ENCODE measurements at regions not wholly inside any gene's neighbourhood (a gene's known extent, or its start where the extent isn't known, plus 50 kb on each side); places are given as distances from the start of the nearest gene placed in this dataset.

- H3K79me2 ChIP-seq (ENCODE audit: control insufficient read depth, insufficient read depth, low read length), result no peaks in the 10 kb centered on the region
- FAIRE-seq, result no peak
- no peak for DNase-seq (ENCODE audit: low read depth, low spot score)
- no peaks in the 10 kb centered on the region for H3K36me3 ChIP-seq (ENCODE audit: control insufficient read depth in 2 of 2, extremely low read depth in 1 of 2, insufficient read depth in 2 of 2, low read length in 2 of 2)
- no peaks in the 10 kb centered on the region for H3K9me3 ChIP-seq (replicated peaks; ENCODE audit: control insufficient read depth, insufficient read depth, low read length)
- no peak overlapping the region for H3K4me2 ChIP-seq (ENCODE audit: insufficient read depth, low read length)
- H4K20me1 ChIP-seq (replicated peaks; ENCODE audit: control insufficient read depth, extremely low read depth, insufficient read depth, low read length), result no peaks in the 10 kb centered on the region
- no peak overlapping the region for H3K9ac ChIP-seq (replicated peaks; ENCODE audit: extremely low read depth, insufficient read depth, low read length)
- H3K4me3 ChIP-seq (replicated peaks in 1 of 3; ENCODE audit: insufficient read depth in 1 of 3, low read depth in 1 of 3, low read length in 3 of 3), result no peak overlapping the region
- H3K4me1 ChIP-seq (ENCODE audit: control insufficient read depth, extremely low read depth, insufficient read depth, low read length), result no peaks in the 10 kb centered on the region
- H2AFZ ChIP-seq (ENCODE audit: low read depth, low read length), result no peak overlapping the region
- H3K27me3 ChIP-seq (ENCODE audit: control insufficient read depth in 2 of 2, insufficient read depth in 2 of 2, low read length in 2 of 2), result no peaks in the 10 kb centered on the region
- POLR2A ChIA-PET, result no interaction called here
- CTCF ChIA-PET, result interaction anchor here (0.9 kb wide), 1 partner anchor 10 kb away, joined by 3 read pairs; no protein-coding TSS in a partner anchor
- no peaks in the 10 kb centered on the region for H3K9me1 ChIP-seq (replicated peaks; ENCODE audit: control insufficient read depth, extremely low read depth, insufficient read depth, low read length)
- TF ChIP-seq, protein P1, sequence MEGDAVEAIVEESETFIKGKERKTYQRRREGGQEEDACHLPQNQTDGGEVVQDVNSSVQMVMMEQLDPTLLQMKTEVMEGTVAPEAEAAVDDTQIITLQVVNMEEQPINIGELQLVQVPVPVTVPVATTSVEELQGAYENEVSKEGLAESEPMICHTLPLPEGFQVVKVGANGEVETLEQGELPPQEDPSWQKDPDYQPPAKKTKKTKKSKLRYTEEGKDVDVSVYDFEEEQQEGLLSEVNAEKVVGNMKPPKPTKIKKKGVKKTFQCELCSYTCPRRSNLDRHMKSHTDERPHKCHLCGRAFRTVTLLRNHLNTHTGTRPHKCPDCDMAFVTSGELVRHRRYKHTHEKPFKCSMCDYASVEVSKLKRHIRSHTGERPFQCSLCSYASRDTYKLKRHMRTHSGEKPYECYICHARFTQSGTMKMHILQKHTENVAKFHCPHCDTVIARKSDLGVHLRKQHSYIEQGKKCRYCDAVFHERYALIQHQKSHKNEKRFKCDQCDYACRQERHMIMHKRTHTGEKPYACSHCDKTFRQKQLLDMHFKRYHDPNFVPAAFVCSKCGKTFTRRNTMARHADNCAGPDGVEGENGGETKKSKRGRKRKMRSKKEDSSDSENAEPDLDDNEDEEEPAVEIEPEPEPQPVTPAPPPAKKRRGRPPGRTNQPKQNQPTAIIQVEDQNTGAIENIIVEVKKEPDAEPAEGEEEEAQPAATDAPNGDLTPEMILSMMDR (IDR thresholded peaks at IDR 0.05; ENCODE audit: extremely low read depth in 1 of 2, insufficient read depth in 1 of 2, low read depth in 1 of 2, low read length in 2 of 2), result no peak
- TF ChIP-seq MYC (IDR thresholded peaks at IDR 0.05; ENCODE audit: low read depth, low read length) (no peak), EZH2 (IDR thresholded peaks at IDR 0.05; ENCODE audit: borderline replicate concordance, low read depth, low read length, severe bottlenecking) (no peak), POLR2A (IDR thresholded peaks at IDR 0.05; ENCODE audit: low read depth, low read length) (no peak), POLR2AphosphoS5 (IDR thresholded peaks at IDR 0.05; ENCODE audit: insufficient read depth, low read depth, low read length) (no peak), GATA2 (IDR thresholded peaks at IDR 0.05; ENCODE audit: insufficient read depth, insufficient read length, low read depth, low read length) (no peak), MAX (IDR thresholded peaks at IDR 0.05; ENCODE audit: insufficient read depth, insufficient read length) (no peak), JUN (IDR thresholded peaks at IDR 0.05; ENCODE audit: borderline replicate concordance, insufficient read depth, insufficient read length, low read depth) (no peak), FOS (IDR thresholded peaks at IDR 0.05; ENCODE audit: borderline replicate concordance, insufficient read depth, low read length) (no peak)
- intact Hi-C loops (cut with micrococcal nuclease) (loop anchor here (10.0 kb wide), 1 partner anchor 115 kb away; no protein-coding TSS in a partner anchor), dilution Hi-C loops (cut with MboI; ENCODE audit: extremely low pct_ligation_motif_present, low sequenced_read_pairs) (no loop called here)
- BruUV-seq (replicated peaks), result no TSS peak
- no peak overlapping the region for H3K27ac ChIP-seq (ENCODE audit: insufficient read depth, low read depth, low read length)
These were observed 522.3 kb upstream of the NBEA start for GRCh38 chr13:34419755-34420154.
